ENCODE measurements at regions not wholly inside any gene's neighbourhood (a gene's known extent, or its start where the extent isn't known, plus 50 kb on each side); places are given as distances from the start of the nearest gene placed in this dataset.

DNA sequence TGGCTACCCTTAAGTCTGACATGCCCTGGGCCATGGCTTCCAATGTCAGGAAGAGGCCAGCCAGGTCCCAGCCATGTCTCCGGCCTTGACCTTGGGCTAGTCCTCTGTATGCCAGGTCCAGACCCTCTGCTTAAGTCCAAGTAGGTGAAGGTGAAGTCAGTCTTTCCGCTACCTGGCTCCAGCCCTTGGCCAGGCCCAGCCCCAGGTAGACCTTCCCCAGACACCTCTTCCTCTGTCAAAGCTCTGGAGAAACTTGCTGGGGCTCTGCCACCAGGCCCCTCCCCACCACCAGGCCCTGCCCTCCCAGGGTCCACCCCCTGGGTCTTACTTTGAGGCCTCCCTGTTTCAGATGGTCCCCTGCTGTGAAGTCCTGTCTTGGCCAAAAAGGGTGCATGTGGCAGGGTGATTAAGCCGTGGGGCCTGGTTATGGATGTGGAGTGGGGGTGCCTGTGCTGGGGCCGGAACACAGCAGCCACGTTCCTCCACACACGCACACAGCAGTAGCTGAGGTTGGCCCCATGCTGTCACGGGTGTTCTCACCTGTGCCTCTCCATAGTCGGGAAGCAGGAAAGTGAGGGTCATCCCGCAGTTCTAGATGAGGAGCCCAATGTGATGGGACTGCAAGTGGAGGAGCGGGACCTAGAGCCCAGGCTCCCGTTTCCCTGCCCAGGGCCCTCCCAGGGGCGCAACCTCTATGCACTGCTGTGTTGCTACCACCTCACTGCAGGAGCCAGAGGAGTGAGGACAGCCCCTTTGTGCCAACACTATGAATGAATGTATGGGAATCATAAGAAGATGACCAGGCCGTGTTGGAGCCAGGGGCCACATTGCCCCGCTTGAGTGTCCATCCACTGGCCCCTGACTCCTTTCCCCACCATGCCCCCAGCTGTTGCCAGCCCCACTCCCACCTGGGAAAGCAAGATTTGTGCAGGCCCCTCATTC is 72.2 kb downstream of the LINC01488 start:
- TF ChIP-seq, protein P1, sequence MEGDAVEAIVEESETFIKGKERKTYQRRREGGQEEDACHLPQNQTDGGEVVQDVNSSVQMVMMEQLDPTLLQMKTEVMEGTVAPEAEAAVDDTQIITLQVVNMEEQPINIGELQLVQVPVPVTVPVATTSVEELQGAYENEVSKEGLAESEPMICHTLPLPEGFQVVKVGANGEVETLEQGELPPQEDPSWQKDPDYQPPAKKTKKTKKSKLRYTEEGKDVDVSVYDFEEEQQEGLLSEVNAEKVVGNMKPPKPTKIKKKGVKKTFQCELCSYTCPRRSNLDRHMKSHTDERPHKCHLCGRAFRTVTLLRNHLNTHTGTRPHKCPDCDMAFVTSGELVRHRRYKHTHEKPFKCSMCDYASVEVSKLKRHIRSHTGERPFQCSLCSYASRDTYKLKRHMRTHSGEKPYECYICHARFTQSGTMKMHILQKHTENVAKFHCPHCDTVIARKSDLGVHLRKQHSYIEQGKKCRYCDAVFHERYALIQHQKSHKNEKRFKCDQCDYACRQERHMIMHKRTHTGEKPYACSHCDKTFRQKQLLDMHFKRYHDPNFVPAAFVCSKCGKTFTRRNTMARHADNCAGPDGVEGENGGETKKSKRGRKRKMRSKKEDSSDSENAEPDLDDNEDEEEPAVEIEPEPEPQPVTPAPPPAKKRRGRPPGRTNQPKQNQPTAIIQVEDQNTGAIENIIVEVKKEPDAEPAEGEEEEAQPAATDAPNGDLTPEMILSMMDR (IDR thresholded peaks at IDR 0.05) = no peak
- H3K36me3 Mint-ChIP-seq (ENCODE audit: unreplicated experiment) = peaks cover 10% of the 10 kb centered on the region
- H3K9me3 Mint-ChIP-seq (ENCODE audit: unreplicated experiment) = peaks cover 15% of the 10 kb centered on the region
- peaks cover 17% of the 10 kb centered on the region for H3K4me1 Mint-ChIP-seq (ENCODE audit: unreplicated experiment)
- no peak overlapping the region for H3K27ac Mint-ChIP-seq (ENCODE audit: unreplicated experiment)
- H3K27me3 Mint-ChIP-seq (ENCODE audit: unreplicated experiment) = no peaks in the 10 kb centered on the region
- no peak overlapping the region for H3K4me3 Mint-ChIP-seq (ENCODE audit: unreplicated experiment)
- DNase-seq (ENCODE audit: extremely low spot score, unreplicated experiment) = no peak

DNA sequence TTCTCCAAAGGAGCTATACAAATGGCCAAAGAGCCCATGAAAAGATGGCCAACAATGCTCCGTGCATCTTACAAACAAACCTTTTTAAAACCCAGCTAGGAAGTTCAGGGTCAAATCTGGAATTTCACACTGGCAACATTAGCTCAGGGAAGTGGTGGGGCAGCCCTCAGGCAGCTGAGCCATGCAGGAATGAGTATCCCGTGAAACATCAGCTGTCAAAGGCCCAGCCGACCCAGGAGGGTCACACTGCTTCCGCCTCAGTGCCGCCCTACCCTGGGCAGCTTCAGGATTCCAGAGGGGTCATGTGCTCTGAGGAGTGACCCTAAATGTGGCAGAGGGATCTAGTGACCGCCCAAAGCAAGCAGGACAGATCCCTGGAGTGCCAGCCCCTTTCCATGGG is 73.4 kb downstream of the LINC01488 start:
- TF ChIP-seq, protein P1 (IDR thresholded peaks at IDR 0.05) = no peak
- DNase-seq (ENCODE audit: extremely low spot score, unreplicated experiment) = no peak
- no peaks in the 10 kb centered on the region for H3K27me3 Mint-ChIP-seq (ENCODE audit: unreplicated experiment)
- no peak overlapping the region for H3K4me3 Mint-ChIP-seq (ENCODE audit: unreplicated experiment)
- peaks cover 2% of the 10 kb centered on the region for H3K36me3 Mint-ChIP-seq (ENCODE audit: unreplicated experiment)
- H3K9me3 Mint-ChIP-seq (ENCODE audit: unreplicated experiment) = peaks cover 4% of the 10 kb centered on the region
- H3K4me1 Mint-ChIP-seq (ENCODE audit: unreplicated experiment) = peaks cover 17% of the 10 kb centered on the region
- H3K27ac Mint-ChIP-seq (ENCODE audit: unreplicated experiment) = peak overlapping the region; percentile 34

DNA sequence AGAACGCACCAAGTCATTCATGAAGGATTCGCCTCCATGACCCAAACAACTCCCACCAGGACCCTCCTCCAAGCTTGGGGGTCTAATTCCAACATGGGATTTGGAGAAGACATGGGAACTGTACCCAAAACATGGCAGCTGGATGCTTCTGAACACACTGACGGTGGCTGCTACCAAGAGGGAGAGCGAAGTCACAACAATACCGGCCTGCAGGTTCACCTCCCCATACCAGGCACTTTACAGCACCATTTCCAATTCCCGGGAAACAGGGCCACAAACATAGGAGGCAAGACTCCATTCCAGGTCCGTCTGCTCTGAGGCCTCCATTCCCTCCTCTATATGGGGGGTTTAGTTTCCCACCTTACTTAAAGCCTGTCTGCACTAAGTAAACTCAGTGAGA is 75.8 kb downstream of the LINC01488 start:
- no peak for DNase-seq (ENCODE audit: extremely low spot score, unreplicated experiment)
- Mint-ChIP-seq H3K4me3 (ENCODE audit: unreplicated experiment) (no peak overlapping the region), H3K9me3 (ENCODE audit: unreplicated experiment) (peaks cover 7% of the 10 kb centered on the region), H3K36me3 (ENCODE audit: unreplicated experiment) (no peaks in the 10 kb centered on the region), H3K27ac (ENCODE audit: unreplicated experiment) (no peak overlapping the region), H3K4me1 (ENCODE audit: unreplicated experiment) (peaks cover 17% of the 10 kb centered on the region), H3K27me3 (ENCODE audit: unreplicated experiment) (no peaks in the 10 kb centered on the region)
- TF ChIP-seq, protein P1 (IDR thresholded peaks at IDR 0.05) = no peak

DNA sequence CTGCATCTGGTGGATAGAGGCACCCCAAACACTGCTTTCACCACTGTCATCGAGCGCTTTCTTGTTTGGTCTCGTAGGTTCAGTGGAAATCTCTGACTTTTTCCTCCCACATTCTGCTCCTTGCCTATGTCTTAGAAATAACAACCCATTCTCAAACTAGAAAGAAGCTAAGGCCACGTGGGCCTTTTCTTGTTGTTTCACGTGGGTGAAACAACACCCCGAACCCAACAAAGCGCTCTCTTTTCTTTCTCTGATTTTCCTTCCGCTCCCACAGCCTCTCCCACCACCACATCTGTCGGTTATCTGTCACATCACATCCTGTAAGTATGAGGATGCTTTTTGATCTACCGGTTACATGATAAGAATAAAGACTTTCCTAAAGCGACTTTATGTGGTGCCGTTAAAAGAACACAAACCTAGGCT is 77.1 kb downstream of the LINC01488 start:
- TF ChIP-seq, protein P1 (IDR thresholded peaks at IDR 0.05) = no peak
- Mint-ChIP-seq H3K9me3 (ENCODE audit: unreplicated experiment) (peaks cover 7% of the 10 kb centered on the region), H3K27me3 (ENCODE audit: unreplicated experiment) (no peaks in the 10 kb centered on the region), H3K4me1 (ENCODE audit: unreplicated experiment) (peaks cover 17% of the 10 kb centered on the region), H3K4me3 (ENCODE audit: unreplicated experiment) (no peak overlapping the region), H3K36me3 (ENCODE audit: unreplicated experiment) (no peaks in the 10 kb centered on the region), H3K27ac (ENCODE audit: unreplicated experiment) (no peak overlapping the region)
- DNase-seq (ENCODE audit: extremely low spot score, unreplicated experiment) = no peak

DNA sequence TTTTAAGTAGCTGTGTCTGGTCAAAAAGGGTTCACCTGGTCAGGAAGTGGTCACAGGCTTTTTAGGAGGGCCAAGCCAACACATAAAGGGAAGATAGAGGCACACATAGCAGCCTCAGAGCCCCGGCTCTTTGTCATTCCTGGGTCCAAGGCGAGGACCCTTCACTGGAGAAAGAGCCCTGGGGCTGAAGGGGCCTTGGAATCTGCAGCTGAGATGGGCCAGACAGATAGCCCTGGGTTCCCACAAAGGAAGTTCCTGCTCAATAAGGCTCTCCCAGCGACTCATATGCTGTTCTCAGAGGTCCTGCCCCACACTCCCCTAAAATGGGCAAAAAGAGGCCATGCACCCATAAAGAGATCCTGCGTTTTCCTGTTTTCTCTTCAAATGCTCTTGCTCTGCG is 77.7 kb downstream of the LINC01488 start:
- DNase-seq (ENCODE audit: extremely low spot score, unreplicated experiment) = no peak
- H3K27me3 Mint-ChIP-seq (ENCODE audit: unreplicated experiment) = no peaks in the 10 kb centered on the region

More for the DNA sequence above, 77.7 kb downstream of the LINC01488 start:
- peaks cover 7% of the 10 kb centered on the region for H3K9me3 Mint-ChIP-seq (ENCODE audit: unreplicated experiment)
- no peaks in the 10 kb centered on the region for H3K36me3 Mint-ChIP-seq (ENCODE audit: unreplicated experiment)
- TF ChIP-seq, protein P1 (IDR thresholded peaks at IDR 0.05) = no peak
- H3K4me1 Mint-ChIP-seq (ENCODE audit: unreplicated experiment) = peaks cover 12% of the 10 kb centered on the region
- H3K27ac Mint-ChIP-seq (ENCODE audit: unreplicated experiment) = no peak overlapping the region
- H3K4me3 Mint-ChIP-seq (ENCODE audit: unreplicated experiment) = no peak overlapping the region
